GM12873 (cell line): ENCODE measurements at regions not wholly inside any gene's neighbourhood (a gene's known extent, or its start where the extent isn't known, plus 50 kb on each side); places are given as distances from the start of the nearest gene placed in this dataset.

Experiments
- CTCF ChIP-seq: IDR thresholded peaks from 2 replicates; pipeline ENCODE4 v1.5.1; 2012; ENCODE audit warnings: low read depth, mild to moderate bottlenecking, moderate library complexity, low read length, control low read depth; ENCODE audit not compliant: insufficient read depth; ENCODE audit errors: missing control alignments

- TF ChIP-seq CTCF: no peak
These were observed 120.7 kb upstream of the TMEM45B start for GRCh38 chr11:129694966-129695365.

GRCh38 chr11:129695571-129696308 lies 119.9 kb upstream of the TMEM45B start:
- peak; percentile 80 for TF ChIP-seq CTCF

GRCh38 chr11:129696309-129696989 lies 119.2 kb upstream of the TMEM45B start:
- no peak for TF ChIP-seq CTCF

GRCh38 chr11:129698212-129698611 lies 117.4 kb upstream of the TMEM45B start:
- TF ChIP-seq CTCF: no peak

- TF ChIP-seq CTCF: no peak
These were observed 115.8 kb upstream of the TMEM45B start for GRCh38 chr11:129699711-129700304.

- TF ChIP-seq CTCF: no peak
These were observed 114.9 kb upstream of the TMEM45B start for GRCh38 chr11:129700701-129701100.

GRCh38 chr11:129701706-129702105 lies 113.9 kb upstream of the TMEM45B start:
- no peak for TF ChIP-seq CTCF
